ENCODE measurements at regions not wholly inside any gene's neighbourhood (a gene's known extent, or its start where the extent isn't known, plus 50 kb on each side); places are given as distances from the start of the nearest gene placed in this dataset.

DNA sequence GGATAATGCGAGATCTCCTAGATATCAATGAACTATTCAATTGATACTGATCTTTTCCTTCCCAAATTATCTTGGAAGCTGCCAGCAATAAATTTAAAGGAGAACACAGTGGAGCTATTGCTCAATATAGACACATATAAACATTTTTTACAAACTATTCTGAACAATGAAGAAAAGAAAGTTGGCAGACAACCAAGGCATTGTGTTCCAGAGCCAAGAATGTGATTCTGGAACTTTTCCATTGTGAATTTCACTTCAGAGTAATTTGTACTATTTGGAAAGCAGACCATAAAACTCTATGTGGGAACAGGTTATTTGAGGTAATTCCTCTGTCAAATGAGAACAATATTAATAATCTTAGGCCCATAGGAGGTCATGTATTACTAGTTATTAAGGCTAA is 588.2 kb downstream of the IRS1 start:
- no peaks in the 10 kb centered on the region for H3K36me3 Mint-ChIP-seq
- ATAC-seq (no peak), DNase-seq (ENCODE audit: low spot score in 2 of 2) (no peak)
- no peaks in the 10 kb centered on the region for H3K9me3 Mint-ChIP-seq
- no peak overlapping the region for H3K4me3 Mint-ChIP-seq
- H3K27ac Mint-ChIP-seq, result no peak overlapping the region
- no peaks in the 10 kb centered on the region for H3K4me1 Mint-ChIP-seq

DNA sequence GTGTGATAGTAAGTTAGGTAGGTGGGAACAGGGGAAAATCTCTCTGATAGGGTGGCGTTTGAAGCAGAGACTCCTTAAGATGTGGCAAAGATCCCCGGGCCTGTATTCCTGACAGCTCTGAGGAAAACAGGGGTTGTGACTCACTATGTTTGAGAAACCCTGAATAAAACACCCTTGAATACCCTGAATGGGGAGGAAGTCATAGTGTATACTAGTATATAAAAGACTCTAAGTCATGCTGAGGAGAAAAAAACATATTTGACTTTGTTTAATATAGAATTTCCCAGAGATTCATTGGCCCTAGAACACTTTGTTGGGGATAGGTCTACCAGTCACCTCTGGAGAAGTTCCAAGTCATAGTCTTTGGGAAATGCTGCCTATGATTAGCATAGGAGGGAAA is 590.9 kb downstream of the IRS1 start:
- no peak for DNase-seq (ENCODE audit: low spot score in 2 of 2)

DNA sequence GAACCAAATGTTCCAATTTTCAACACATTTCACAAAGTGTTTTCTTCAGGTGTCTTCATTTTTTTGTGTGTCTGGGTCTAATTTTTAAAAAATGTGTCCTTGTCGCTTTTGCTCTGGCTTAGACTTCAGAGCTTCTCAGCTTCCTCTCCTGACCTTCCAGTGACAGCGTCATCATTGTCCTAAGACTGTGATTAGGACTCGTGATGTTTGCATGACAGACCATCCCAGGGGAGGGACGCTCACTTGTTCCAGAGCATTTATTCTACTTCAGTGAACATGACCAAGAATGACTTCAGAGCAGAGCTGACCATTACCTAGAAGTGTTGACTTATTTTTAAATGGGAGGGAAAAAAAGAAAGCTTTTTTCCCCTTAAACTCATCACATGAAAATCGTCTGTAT is 591.9 kb downstream of the IRS1 start:
- H3K4me1 Mint-ChIP-seq, result no peaks in the 10 kb centered on the region
- no peak for ATAC-seq
- H3K27ac Mint-ChIP-seq, result no peak overlapping the region

More for the DNA sequence above, 590.9 kb downstream of the IRS1 start:
- Mint-ChIP-seq H3K4me1 (no peaks in the 10 kb centered on the region), H3K9me3 (no peaks in the 10 kb centered on the region), H3K36me3 (no peaks in the 10 kb centered on the region), H3K4me3 (no peak overlapping the region), H3K27ac (no peak overlapping the region)
- ATAC-seq, result no peak

DNA sequence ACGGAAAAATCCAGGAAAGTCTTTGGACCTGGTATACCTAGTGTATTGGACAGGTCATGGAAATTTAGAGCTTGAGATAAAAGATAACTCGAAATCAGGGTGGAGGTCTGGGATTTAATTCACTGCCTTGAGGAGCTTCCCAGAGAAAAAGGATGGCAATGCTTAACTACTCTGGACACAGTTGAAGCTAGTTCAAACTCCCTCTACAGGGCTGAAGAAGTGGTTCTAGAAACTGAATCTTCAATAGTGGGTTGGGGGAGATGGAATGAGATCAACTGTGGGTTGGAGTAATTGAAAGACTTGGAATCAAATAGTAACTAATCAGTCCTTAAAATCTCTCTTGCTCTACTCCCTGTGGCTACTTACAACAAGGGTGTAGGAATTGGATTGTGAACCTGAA is 600.1 kb downstream of the IRS1 start:
- no peak for DNase-seq (ENCODE audit: low spot score in 2 of 2)
- Mint-ChIP-seq H3K9me3 (no peaks in the 10 kb centered on the region), H3K4me1 (no peaks in the 10 kb centered on the region), H3K4me3 (no peak overlapping the region), H3K36me3 (no peaks in the 10 kb centered on the region), H3K27ac (no peak overlapping the region)
- no peak for ATAC-seq

More for the DNA sequence above, 591.9 kb downstream of the IRS1 start:
- no peak overlapping the region for H3K4me3 Mint-ChIP-seq
- H3K36me3 Mint-ChIP-seq, result no peaks in the 10 kb centered on the region
- H3K9me3 Mint-ChIP-seq, result no peaks in the 10 kb centered on the region
- DNase-seq (ENCODE audit: low spot score in 2 of 2), result no peak

GRCh38 chr2:226198956-226199355 is 600.7 kb downstream of the IRS1 start:
- H3K4me3 Mint-ChIP-seq, result no peak overlapping the region
- DNase-seq (ENCODE audit: low spot score in 2 of 2) (no peak), ATAC-seq (no peak)
- no peaks in the 10 kb centered on the region for H3K36me3 Mint-ChIP-seq
- no peaks in the 10 kb centered on the region for H3K9me3 Mint-ChIP-seq
- H3K4me1 Mint-ChIP-seq, result no peaks in the 10 kb centered on the region
- H3K27ac Mint-ChIP-seq, result no peak overlapping the region

- Mint-ChIP-seq H3K36me3 (no peaks in the 10 kb centered on the region), H3K9me3 (no peaks in the 10 kb centered on the region), H3K27ac (no peak overlapping the region), H3K4me1 (no peaks in the 10 kb centered on the region), H3K4me3 (no peak overlapping the region)
- ATAC-seq, result no peak
- no peak for DNase-seq (ENCODE audit: low spot score in 2 of 2)
Observed at GRCh38 chr2:226190479-226191252, 609.0 kb downstream of the IRS1 start.

DNA sequence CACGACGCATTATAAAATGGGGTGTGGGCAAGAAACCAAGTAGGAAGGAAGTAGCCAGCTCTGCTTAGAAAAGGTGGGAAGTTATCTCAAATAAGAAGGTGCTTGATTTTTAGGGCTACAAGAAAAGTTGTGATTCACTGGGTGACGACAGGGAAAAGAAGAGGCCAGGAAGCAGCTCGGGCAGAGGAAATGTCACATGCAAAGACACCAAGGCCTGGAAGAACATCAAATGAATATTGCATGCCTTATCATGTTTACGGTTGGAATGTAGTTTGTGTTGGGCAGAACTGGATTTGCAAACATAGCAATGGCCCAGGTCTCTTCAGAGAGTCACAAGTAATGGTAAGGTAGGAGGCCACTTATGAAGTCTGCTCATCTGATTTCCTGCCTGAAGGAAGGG is 610.6 kb downstream of the IRS1 start:
- ATAC-seq (no peak), DNase-seq (ENCODE audit: low spot score in 2 of 2) (no peak)
- no peaks in the 10 kb centered on the region for H3K9me3 Mint-ChIP-seq
- no peaks in the 10 kb centered on the region for H3K36me3 Mint-ChIP-seq
- no peak overlapping the region for H3K27ac Mint-ChIP-seq
- no peaks in the 10 kb centered on the region for H3K4me1 Mint-ChIP-seq
- no peak overlapping the region for H3K4me3 Mint-ChIP-seq

DNA sequence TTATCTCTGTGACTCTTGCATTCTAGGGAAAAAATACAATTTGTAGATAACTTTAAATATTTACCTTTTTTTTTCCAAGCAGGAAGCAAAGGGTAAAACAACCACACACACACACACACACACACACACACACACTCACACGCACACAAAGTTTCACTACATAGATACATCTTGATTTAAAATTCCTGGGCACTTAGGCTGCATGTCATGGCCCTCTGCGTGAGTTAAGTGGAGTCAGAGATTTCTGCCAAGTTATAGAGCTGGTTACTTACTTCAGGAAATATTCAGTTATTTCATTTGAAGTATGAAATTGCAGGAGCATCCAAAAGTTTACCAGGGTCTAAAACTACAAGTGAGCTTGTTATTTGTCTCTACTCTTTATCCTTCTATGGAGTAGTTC is 612.0 kb downstream of the IRS1 start:
- H3K4me1 Mint-ChIP-seq, result no peaks in the 10 kb centered on the region
- H3K36me3 Mint-ChIP-seq, result no peaks in the 10 kb centered on the region
- ATAC-seq (no peak), DNase-seq (ENCODE audit: low spot score in 2 of 2) (no peak)
- H3K4me3 Mint-ChIP-seq, result no peak overlapping the region
- no peak overlapping the region for H3K27ac Mint-ChIP-seq
- H3K9me3 Mint-ChIP-seq, result no peaks in the 10 kb centered on the region

DNA sequence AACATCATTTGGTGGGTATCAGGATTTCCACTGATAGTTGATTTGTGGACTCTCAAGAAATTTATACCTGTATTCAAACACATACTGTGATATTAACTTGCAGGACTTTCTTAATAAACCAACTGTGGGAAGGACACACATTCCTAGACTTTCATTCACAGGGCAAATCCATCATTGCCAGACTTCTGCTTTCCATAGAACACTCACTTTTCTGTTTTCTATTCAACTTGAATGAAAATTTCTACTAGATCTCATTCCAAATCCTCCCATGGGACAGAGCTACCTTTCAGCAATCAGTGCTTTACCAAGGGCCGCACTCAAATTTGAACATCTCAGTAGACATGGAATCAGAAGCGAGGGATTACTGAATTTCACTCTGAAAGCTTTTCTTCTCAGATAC is 612.5 kb downstream of the IRS1 start:
- Mint-ChIP-seq H3K9me3 (peaks cover under 1% of the 10 kb centered on the region), H3K4me1 (no peaks in the 10 kb centered on the region), H3K36me3 (no peaks in the 10 kb centered on the region), H3K27ac (no peak overlapping the region), H3K4me3 (no peak overlapping the region)
- DNase-seq (ENCODE audit: low spot score in 2 of 2), result no peak
- no peak for ATAC-seq

DNA sequence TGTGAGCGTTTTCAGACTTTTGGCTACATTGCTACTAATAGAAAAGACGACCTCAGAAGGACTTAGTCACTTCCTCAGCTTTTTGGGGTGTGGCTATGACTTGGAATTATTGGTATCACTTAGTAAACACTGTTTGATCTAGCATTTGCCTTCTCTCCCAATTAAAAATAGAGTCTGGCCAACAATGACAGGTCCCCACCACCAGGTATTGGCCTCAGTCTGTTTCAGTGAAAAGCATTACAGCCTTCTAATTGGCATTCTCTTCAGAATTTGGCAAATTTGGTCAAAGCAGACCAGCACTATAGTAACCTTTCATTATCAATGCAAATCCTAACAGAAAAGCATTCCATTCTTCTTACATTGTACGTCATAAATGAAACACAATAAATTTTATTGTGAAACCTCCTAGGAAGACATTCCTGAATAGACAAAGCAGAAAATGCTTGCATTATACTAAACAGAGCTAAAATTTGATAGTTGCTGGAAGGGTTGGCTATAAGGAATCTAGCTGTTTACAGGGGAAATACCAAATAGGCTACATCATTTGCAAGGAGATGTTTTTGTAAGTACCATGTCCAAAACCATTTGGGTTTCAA is 613.9 kb downstream of the IRS1 start:
- Mint-ChIP-seq H3K27ac (no peak overlapping the region), H3K4me3 (no peak overlapping the region), H3K9me3 (peaks cover 3% of the 10 kb centered on the region), H3K4me1 (no peaks in the 10 kb centered on the region), H3K36me3 (no peaks in the 10 kb centered on the region)
- DNase-seq (ENCODE audit: low spot score in 2 of 2) (no peak), ATAC-seq (no peak)

DNA sequence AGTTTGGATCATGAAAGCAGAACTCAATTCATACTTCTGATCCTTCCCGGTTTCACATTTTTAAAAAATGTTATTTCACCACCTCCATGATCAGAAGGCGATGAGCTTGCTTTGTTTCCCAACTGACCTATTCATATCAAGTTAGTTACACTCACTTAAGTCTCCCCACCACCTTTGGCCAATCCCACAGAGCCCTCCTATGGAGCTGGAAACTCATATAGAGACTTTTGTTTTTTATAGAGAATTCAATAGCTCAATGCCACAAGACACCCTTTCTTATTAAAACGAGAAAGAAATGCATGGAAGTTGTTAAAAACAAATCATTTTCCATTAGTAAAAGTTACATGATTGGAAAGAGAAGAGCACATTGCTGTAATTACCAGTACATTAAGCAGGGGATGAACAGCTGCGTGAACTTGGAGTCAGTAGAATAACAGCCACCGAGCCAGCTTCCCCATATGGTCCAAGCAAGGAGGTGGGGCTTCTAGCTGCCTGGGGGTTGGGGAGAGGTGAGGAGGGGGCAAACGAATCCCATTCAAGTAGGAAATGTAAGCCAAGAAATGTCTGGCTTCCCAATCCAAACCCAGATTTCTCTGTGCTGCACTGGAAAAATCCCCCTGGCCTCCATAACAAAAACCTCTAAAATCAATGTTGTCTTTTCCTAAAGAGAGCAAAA is 614.5 kb downstream of the IRS1 start:
- no peak overlapping the region for H3K4me3 Mint-ChIP-seq
- no peak for ATAC-seq

DNA sequence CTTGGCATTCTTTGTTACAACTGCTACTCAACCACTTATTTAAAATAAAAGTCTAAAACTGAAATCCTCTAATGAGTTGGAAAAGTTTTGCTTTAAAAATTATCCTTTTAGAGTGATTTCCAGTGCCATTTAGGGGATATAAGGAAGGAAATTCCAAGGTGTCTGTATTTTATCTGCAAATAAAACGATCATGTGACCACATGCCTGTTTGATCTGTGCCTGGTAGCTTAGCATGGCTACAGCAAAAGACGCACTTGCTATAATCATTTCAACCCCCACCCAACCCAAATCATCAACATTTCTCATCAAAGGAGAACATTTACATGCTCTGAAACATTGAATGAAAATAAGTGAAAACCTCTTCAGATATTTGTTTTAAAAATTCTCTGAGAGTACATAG is 615.1 kb downstream of the IRS1 start:
- ATAC-seq (no peak), DNase-seq (ENCODE audit: low spot score in 2 of 2) (no peak)
- Mint-ChIP-seq H3K4me3 (no peak overlapping the region), H3K4me1 (no peaks in the 10 kb centered on the region), H3K9me3 (peaks cover 3% of the 10 kb centered on the region), H3K27ac (no peak overlapping the region), H3K36me3 (no peaks in the 10 kb centered on the region)

More for the DNA sequence above, 614.5 kb downstream of the IRS1 start:
- Mint-ChIP-seq H3K36me3 (no peaks in the 10 kb centered on the region), H3K9me3 (peaks cover 3% of the 10 kb centered on the region), H3K4me1 (no peaks in the 10 kb centered on the region), H3K27ac (no peak overlapping the region)
- DNase-seq (ENCODE audit: low spot score in 2 of 2), result no peak

DNA sequence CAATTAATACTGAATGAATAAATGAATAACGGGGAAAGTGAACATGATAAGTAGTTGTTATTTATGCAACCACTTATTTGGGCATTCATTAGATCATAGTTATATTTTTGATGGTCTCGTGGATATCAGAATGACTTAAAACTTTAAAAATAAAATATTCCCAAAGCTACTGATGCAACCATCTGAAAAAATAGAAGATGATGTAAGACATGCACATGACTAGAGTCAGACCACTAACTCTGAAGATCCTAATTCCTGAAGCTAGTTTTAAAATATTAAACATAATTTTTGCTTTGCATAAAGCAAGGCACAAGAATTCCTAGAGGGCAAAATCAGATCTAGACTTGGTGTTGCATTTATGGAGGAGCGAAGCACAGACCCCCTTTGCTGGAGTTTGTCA is 616.1 kb downstream of the IRS1 start:
- peaks cover 3% of the 10 kb centered on the region for H3K9me3 Mint-ChIP-seq
- H3K27ac Mint-ChIP-seq, result no peak overlapping the region
- no peaks in the 10 kb centered on the region for H3K4me1 Mint-ChIP-seq
- DNase-seq (ENCODE audit: low spot score in 2 of 2), result no peak
- ATAC-seq, result no peak
- H3K36me3 Mint-ChIP-seq, result no peaks in the 10 kb centered on the region
- no peak overlapping the region for H3K4me3 Mint-ChIP-seq

DNA sequence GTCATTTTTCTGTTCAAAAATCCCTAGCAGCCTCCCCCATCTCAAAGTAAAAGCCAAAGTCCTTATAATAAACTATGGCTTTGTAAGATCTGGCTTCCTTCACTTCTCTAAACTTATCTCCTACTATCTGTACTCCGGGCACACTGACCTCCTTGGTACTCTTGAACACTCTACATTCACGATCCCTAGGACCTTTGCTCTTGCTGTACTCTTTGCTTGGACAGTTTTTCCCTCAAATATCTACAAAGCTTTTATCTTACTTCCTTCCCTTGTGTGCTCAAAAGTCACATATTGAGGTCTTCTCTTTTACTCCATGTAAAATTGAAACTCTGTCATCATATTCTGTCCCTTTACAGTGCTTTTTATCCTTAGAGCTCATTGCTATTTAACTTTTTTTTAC is 616.6 kb downstream of the IRS1 start:
- no peak for ATAC-seq
- no peak overlapping the region for H3K27ac Mint-ChIP-seq
- H3K4me1 Mint-ChIP-seq, result no peaks in the 10 kb centered on the region
- peaks cover 6% of the 10 kb centered on the region for H3K9me3 Mint-ChIP-seq
- no peaks in the 10 kb centered on the region for H3K36me3 Mint-ChIP-seq
- no peak for DNase-seq (ENCODE audit: low spot score in 2 of 2)
- H3K4me3 Mint-ChIP-seq, result no peak overlapping the region

- H3K27ac Mint-ChIP-seq, result no peak overlapping the region
- no peak overlapping the region for H3K4me3 Mint-ChIP-seq
- ATAC-seq (no peak), DNase-seq (ENCODE audit: low spot score in 2 of 2) (no peak)
- H3K4me1 Mint-ChIP-seq, result no peaks in the 10 kb centered on the region
- H3K36me3 Mint-ChIP-seq, result no peaks in the 10 kb centered on the region
- H3K9me3 Mint-ChIP-seq, result peaks cover 6% of the 10 kb centered on the region
Observed at GRCh38 chr2:226181909-226182308, 617.7 kb downstream of the IRS1 start.

DNA sequence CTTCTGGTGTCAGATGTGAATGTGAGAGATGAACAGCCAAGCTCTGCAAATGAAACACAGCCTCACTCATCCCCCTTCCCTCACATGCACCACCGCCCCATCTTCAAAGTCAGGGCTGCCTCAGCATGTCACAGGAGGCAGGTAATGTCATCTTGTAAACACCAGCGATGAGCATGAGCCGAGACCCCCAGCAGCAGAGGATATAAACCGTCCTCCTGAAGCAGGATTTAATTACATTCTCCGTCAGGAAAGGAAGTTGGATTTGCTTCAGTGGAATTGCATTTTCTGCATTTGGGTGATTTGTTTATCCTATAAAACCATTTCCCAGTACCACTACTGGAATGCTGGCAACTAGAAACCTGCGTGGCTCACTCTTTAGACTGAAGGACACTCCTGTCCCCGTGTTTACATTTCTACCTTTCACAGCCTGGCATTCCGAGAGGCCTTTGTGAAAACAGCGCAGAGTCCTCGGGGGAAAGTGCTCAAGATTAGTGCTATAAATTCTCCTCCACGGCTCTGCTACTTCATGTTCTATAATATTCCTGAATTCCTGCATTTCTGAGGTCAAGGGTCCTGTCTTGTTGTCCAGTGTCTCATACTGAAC is 619.2 kb downstream of the IRS1 start:
- H3K27ac Mint-ChIP-seq, result no peak overlapping the region
- H3K4me1 Mint-ChIP-seq, result no peaks in the 10 kb centered on the region
- DNase-seq (ENCODE audit: low spot score in 2 of 2), result no peak
- no peak for ATAC-seq
- H3K4me3 Mint-ChIP-seq, result no peak overlapping the region
- H3K36me3 Mint-ChIP-seq, result no peaks in the 10 kb centered on the region
- H3K9me3 Mint-ChIP-seq, result peaks cover 6% of the 10 kb centered on the region
